GM18520 (cell line): ENCODE measurements at regions not wholly inside any gene's neighbourhood (a gene's known extent, or its start where the extent isn't known, plus 50 kb on each side); places are given as distances from the start of the nearest gene placed in this dataset.
"Not testable (repeated sequence)": the region's sequence is repeated elsewhere in the genome, so short reads cannot be mapped to it uniquely, and the experiment has no call there.

ENCODE experiments used
- ATAC-seq: cut with Tn5 transposase; IDR thresholded peaks from one replicate; pipeline ENCODE4 v1.9.1; 2021; ENCODE audit not compliant: unreplicated experiment

GRCh38 chr2:219831957-219832356 is 204.5 kb downstream of the SLC4A3 start:
- ATAC-seq: no peak

GRCh38 chr2:219832904-219833303 is 205.5 kb downstream of the SLC4A3 start:
- ATAC-seq: no peak

- no peak for ATAC-seq
Measured at GRCh38 chr2:219835493-219835892, 208.1 kb downstream of the SLC4A3 start.

GRCh38 chr2:219836647-219837177 is 209.3 kb downstream of the SLC4A3 start:
- ATAC-seq: no peak

GRCh38 chr2:219844401-219845091 is 217.1 kb downstream of the SLC4A3 start:
- no peak for ATAC-seq

GRCh38 chr2:219848882-219849281 is 221.5 kb downstream of the SLC4A3 start:
- no peak for ATAC-seq

GRCh38 chr2:219851169-219851568 is 223.7 kb downstream of the SLC4A3 start:
- ATAC-seq: no peak

GRCh38 chr2:219851801-219852481 is 224.5 kb downstream of the SLC4A3 start:
- no peak for ATAC-seq

- ATAC-seq: no peak
Measured at GRCh38 chr2:219852626-219853025, 225.2 kb downstream of the SLC4A3 start.

- no peak for ATAC-seq
Measured at GRCh38 chr2:219856602-219857001, 229.2 kb downstream of the SLC4A3 start.

GRCh38 chr2:219857751-219858150 is 230.3 kb downstream of the SLC4A3 start:
- no peak for ATAC-seq

GRCh38 chr2:219861307-219861706 is 233.9 kb downstream of the SLC4A3 start:
- ATAC-seq: no peak

- ATAC-seq: no peak
Measured at GRCh38 chr2:219864154-219864553, 236.7 kb downstream of the SLC4A3 start.

GRCh38 chr2:219868635-219869034 is 241.2 kb downstream of the SLC4A3 start:
- ATAC-seq: no peak

GRCh38 chr2:219870041-219870440 is 242.6 kb downstream of the SLC4A3 start:
- ATAC-seq: no peak

- no peak for ATAC-seq
Measured at GRCh38 chr2:219871351-219871750, 243.9 kb downstream of the SLC4A3 start.

GRCh38 chr2:219875036-219875435 is 247.6 kb downstream of the SLC4A3 start:
- ATAC-seq: no peak

- not testable (repeated sequence) for ATAC-seq
Measured at GRCh38 chr2:219875986-219876385, 248.6 kb downstream of the SLC4A3 start.

- no peak for ATAC-seq
Measured at GRCh38 chr2:219876931-219877330, 249.5 kb downstream of the SLC4A3 start.

- ATAC-seq: no peak
Measured at GRCh38 chr2:219877728-219878127, 250.3 kb downstream of the SLC4A3 start.

GRCh38 chr2:219878516-219878915 is 251.1 kb downstream of the SLC4A3 start:
- ATAC-seq: no peak

GRCh38 chr2:219881851-219882250 is 254.4 kb downstream of the SLC4A3 start:
- ATAC-seq: no peak
